HG03571 (cell line): ENCODE measurements at regions not wholly inside any gene's neighbourhood (a gene's known extent, or its start where the extent isn't known, plus 50 kb on each side); places are given as distances from the start of the nearest gene placed in this dataset.

Source experiments
- ATAC-seq: cut with Tn5 transposase; IDR thresholded peaks from one replicate; pipeline ENCODE4 v1.9.1; 2021; ENCODE audit not compliant: unreplicated experiment

DNA sequence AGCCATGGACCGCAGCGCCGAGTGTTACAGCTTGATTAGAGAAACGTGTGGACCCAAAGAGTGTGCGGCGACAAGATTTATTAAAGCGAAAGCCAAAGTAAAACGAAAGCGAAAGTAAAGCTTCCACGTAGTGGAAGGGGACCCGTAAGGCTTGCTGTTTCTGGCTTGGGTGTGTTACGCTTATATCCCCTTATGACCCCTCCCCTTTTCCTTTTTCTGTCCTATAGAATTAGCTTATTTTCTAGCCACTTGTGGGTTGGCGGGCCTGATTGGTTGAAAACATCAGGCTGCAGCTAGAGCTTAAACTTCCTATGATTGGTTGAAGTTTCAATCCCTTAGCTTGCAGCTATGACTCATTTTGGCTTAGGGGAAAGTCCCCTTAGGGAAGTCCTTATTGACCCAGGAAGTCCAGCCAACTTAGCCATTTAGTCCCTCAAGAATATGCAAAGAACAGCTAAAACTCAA, 969.7 kb downstream of the DCDC2C start:
- ATAC-seq = no peak

DNA sequence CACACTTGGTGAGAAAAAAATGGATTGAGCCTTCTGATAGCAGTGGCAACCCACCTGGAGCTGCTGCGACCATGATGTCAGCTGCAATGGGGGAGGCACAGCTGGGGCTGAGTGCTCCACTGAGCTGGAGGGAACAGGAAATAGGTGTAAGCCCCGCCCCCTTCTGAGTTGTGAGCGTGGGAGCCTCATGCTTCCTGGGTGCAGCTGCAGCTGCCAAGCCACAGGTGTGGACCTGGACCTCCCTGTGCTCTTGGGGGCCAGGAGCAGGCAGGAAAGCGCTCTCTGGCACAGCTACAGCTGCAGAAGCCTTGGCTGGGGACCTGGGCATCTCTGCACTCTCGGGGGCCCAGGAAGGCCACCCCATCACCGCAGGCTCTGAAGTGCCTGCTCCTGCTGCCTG, 970.6 kb downstream of the DCDC2C start:
- no peak for ATAC-seq

DNA sequence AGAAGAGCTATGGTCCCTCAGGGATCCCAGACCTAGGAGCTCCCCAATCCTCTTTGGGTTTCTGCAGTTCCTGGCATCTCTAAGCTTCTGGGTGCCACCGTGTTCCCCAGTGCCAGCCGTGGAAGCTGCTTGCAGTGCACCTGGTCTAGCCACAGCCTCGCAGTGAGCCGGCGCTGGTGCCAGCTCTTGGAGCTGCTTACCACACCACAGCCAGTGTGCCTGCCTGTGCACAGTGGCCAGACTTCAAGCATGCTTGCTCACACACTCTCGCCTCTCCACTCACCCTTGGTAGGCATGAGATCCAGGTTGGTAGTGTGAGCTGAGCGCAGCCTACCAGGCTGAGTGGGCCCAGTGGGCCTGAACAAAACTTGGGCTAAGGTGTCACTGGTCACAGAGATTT, 971.9 kb downstream of the DCDC2C start:
- no peak for ATAC-seq

GRCh38 chr2:4678927-4679326, 975.6 kb downstream of the DCDC2C start:
- ATAC-seq = no peak

DNA sequence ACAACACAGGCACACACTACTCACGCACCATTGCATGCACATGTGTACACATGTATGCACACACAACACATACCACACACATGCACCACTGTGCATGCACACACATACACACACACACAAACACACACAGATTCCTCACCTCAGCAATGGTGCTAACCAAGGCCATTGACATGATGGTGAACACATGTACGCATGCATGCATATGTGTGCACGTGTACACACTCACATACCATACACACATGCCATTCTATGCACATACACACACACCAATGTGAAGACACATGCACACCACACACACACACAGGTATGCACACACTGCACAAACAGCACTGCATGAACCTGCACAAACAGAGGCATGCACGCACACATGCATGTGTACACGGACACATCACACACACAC, 976.0 kb downstream of the DCDC2C start:
- ATAC-seq = no peak

DNA sequence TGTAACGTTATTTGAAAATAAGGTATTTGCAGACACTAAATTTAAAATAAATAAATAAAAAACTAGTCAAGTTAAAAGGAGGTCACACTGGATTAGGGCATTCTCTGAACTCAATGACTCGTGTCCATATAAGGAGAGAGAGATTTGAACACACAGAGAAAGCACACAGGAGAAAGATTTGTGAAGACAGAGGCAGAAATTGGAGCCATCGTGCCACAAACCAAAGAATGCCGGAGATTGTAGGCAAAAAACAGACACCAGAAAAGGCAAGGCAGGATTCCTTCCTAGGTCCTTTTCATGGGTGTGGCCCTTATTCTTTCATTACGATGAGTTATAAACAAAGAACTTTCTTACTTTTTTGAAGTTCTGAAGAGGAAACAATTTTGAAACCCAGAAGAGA, 981.5 kb downstream of the DCDC2C start:
- no peak for ATAC-seq

- no peak for ATAC-seq
These were observed 987.5 kb downstream of the DCDC2C start for GRCh38 chr2:4690913-4691312.

DNA sequence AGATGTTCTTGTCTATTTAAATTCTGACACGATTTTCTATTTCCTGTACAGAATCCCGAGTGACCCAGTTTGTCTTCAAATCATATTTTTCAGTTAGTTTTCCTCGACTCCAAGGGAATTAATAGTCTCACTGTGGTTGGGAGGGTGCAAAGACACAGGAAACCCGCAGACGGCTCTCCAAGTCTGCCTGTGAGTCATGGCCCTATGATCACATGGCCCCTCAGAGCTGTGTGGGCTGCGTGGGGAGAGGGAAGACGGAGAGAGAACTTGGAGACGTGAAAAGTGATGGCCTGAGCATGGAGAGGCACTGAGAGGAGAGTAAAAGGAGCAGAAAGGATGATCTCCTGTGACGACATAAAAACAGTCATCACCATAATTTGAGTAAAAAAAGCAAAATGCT, 989.9 kb downstream of the DCDC2C start:
- ATAC-seq = no peak

DNA sequence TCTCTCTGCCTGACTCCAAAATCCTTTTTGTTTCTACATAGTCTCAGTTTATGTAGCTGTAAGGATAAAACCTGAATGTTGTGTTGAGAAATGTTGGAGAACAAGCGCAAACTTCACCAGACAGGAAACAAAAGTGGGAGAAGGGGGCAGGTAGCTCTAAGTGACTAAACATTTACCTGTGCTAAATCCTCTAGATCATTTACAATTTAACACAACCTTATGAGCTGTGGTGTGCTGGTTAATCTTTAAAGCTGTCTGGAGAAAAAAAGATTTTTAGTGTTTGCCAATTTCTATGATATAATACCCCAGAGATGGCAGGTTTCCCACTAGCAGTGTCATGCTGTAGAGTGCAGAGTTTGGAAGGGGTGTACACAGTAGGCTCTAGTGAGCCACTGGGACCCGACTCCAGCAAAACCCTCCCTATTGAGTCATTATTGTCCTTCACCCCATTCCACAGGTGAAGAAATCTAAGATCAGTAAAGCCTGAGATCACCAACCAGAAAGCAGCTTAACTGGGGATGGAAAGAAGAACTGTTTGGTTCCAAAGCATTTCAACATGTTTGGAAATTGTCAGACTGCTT, 992.0 kb downstream of the DCDC2C start:
- ATAC-seq = no peak

GRCh38 chr2:4715065-4715464, 977.1 kb upstream of the SOX11 start:
- ATAC-seq = no peak

DNA sequence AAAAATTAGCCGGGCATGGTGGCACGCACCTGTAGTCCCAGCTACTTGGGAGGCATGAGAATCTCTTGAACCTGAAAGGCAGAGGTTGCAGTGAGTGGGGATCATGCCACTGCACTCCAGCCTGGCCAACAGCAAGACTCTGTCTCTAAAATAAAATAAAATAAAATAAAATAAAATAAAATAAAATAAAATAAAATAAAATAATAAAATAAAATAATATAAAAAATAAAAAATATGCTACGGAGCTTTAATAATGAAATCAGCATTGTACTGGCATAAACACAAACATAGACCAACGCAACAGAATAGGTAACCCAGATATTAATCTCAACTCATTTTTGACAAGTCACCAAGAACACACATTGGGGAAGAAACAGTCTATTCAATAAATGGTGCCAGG, 973.4 kb upstream of the SOX11 start:
- ATAC-seq = no peak

DNA sequence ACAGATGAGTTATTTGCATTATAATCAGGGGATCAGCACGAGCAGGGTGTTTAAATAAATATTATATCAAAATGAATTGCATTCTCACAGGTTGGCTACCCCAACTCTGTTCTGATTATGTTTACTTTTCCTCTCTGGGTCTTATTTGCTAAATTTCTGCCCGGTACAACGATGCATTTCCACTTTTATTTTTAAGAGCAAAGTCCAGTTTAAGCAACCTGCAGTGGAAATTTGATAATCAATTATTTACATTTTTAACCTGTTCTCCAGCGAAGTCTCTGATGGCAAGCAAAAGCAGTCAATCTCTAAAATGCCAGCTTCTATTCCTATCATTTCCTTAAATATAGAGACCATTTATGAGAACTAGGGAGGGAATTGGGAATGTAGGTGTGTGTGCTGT, 966.6 kb upstream of the SOX11 start:
- no peak for ATAC-seq

DNA sequence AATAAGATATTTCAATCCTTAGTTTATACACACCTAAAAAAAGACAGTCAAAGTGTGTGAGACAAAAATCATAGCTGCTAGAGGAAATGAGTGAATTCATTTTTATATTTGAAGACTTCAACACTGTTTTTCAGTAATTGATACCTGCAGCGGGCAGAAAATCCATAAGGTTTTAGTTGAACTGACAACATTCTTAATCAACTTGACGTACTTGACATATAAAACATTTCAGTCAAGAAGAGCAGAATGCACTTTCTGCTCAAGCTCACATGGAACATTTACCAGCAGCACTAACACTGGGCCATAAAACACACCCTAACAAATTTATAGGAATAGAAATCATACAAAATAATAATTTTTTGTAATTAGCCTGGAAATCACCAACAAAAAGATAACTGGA, 959.6 kb upstream of the SOX11 start:
- ATAC-seq = no peak

GRCh38 chr2:4745056-4745991, 946.9 kb upstream of the SOX11 start:
- no peak for ATAC-seq

DNA sequence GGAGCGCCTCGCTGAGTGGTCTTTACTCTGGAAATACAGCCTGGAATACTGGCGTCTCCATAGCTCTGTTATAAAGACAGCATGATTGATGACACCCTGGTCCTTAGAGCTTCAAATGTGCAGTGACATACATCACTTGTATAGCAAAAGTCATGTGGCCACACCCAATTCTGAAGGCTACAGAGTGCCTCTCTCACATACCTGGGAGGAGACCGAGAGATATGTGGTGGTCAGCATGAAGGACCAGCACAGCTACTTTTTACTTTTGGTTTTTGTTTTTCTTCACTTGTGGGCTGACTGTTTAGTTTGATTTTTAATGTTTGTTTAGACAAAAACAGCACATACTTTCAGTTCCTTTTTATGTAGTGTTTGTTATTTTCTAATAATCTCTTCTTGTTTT, 938.5 kb upstream of the SOX11 start:
- no peak for ATAC-seq

GRCh38 chr2:4762951-4763376, 929.2 kb upstream of the SOX11 start:
- no peak for ATAC-seq

- ATAC-seq = no peak
These were observed 926.2 kb upstream of the SOX11 start for GRCh38 chr2:4765787-4766530.

- ATAC-seq = no peak
These were observed 916.5 kb upstream of the SOX11 start for GRCh38 chr2:4775668-4776067.

GRCh38 chr2:4780679-4781078, 911.5 kb upstream of the SOX11 start:
- no peak for ATAC-seq

GRCh38 chr2:4782647-4783046, 909.5 kb upstream of the SOX11 start:
- ATAC-seq = no peak

- no peak for ATAC-seq
These were observed 900.7 kb upstream of the SOX11 start for GRCh38 chr2:4791488-4791887.

DNA sequence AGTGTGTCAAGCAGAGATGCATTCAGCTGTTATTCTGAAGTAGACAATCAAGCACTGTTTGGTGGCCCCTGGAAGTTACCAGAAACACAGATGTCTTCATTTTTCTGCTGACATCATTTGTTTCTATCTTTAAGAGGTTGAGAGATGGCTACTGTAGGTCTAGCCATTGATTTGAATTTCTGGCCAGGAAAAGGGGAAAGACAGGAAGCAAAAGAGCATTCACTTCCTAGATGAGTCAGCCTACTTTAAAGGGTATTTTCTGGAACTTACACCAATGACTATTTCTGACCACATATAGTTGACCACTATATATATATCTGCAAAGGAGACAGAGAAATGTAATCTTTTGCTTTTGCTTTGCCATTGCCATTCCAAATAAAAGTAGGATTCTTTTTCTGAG, 900.1 kb upstream of the SOX11 start:
- ATAC-seq = no peak
